GM18519 (cell line): ENCODE measurements at regions not wholly inside any gene's neighbourhood (a gene's known extent, or its start where the extent isn't known, plus 50 kb on each side); places are given as distances from the start of the nearest gene placed in this dataset.
"Not testable (repeated sequence)": the region's sequence is repeated elsewhere in the genome, so short reads cannot be mapped to it uniquely, and the experiment has no call there.

ENCODE experiments used
- ATAC-seq: cut with Tn5 transposase; IDR thresholded peaks from one replicate; pipeline ENCODE4 v1.9.1; 2021; ENCODE audit warnings: mild to moderate bottlenecking, moderate library complexity; ENCODE audit not compliant: unreplicated experiment, low FRiP score

- ATAC-seq = peak; percentile 30
Measured at GRCh38 chr13:79898202-79898826, 417.4 kb downstream of the NDFIP2 start.

DNA sequence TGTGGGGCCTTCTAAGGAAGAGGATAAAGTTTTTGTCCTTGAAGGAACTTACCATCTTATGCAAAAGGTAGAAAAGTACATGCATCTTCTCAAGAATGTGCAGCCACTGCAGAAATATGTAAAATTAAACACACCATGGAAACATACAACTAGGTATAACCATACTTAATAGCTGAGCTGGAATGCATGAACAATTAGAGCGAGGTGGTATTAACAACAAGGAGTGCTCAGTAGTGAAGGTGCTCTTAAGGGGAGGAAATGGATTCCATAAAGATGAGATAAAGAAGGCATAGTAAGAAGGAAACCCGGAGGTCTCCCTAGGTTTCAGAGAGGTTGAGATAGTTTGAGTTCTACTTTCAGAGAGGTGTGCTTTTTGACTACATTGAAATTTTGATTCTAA is 415.9 kb downstream of the NDFIP2 start:
- ATAC-seq = no peak

- no peak for ATAC-seq
Measured at GRCh38 chr13:79895416-79895815, 414.5 kb downstream of the NDFIP2 start.

DNA sequence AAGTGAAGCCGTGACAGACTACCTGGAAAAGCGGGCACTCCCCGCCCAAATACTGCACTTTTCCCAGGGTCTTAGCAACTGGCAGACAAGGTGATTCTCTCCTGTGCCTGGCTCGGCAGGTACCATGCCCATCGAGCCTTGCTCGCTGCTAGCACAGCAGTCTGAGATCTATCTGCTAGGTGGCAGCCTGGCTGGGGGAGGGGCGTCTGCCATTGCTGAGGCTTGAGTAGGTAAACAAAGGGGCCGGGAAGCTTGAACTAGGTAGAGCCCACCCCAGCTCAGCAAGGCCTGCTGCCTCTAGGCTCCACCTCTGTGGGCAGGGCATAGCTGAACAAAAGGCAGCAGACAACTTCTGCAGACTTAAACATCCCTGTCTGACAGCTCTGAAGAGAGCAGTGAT is 406.3 kb downstream of the NDFIP2 start:
- not testable (repeated sequence) for ATAC-seq

GRCh38 chr13:79886601-79887000 is 405.6 kb downstream of the NDFIP2 start:
- ATAC-seq = no peak

DNA sequence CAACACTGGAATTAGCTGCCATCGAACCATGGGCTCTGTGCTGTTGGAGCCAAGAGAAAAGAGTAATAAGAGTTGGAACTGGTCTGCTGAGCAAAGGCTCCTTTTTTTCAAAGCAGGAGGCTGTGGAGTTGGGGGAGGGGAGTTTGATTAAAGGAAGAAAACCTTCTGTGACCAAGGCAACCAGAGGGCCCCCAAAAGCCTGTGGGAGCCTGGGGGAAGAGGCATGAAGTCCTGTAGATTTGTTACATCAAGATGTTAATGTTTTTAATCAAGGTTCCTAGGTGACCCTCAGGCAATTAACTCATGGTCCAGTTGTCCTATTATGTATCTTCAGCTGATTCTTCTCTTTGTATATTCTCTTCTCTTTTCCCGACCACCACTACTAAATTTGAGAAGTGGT is 403.9 kb downstream of the NDFIP2 start:
- ATAC-seq = no peak

DNA sequence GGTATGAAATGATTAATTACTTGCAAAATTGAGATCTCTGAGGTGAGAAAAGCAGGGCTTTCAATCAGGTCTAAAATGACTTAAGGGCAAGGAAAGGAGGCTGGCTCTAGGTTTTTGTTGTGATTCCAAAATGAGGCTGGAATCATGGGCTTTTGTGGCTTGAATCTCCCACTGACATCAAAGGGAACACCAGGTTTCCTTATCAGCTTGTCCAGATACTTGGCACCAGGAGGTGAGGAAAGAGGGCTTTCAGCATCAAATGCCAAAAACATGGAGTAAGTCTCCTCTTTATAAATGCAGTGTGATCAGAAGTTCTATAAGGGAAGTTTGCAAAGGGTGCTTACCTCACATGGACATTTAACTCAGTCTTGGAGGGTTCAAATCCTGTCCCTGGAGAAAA is 402.3 kb downstream of the NDFIP2 start:
- ATAC-seq = no peak

- ATAC-seq = no peak
Measured at GRCh38 chr13:79880818-79881217, 399.9 kb downstream of the NDFIP2 start.

- ATAC-seq = no peak
Measured at GRCh38 chr13:79874396-79875360, 393.7 kb downstream of the NDFIP2 start.

GRCh38 chr13:79871594-79871993 is 390.6 kb downstream of the NDFIP2 start:
- no peak for ATAC-seq

- ATAC-seq = no peak
Measured at GRCh38 chr13:79870766-79871165, 389.8 kb downstream of the NDFIP2 start.

- ATAC-seq = no peak
Measured at GRCh38 chr13:79870123-79870522, 389.2 kb downstream of the NDFIP2 start.

- no peak for ATAC-seq
Measured at GRCh38 chr13:79869326-79869725, 388.4 kb downstream of the NDFIP2 start.

- ATAC-seq = no peak
Measured at GRCh38 chr13:79867254-79867653, 386.3 kb downstream of the NDFIP2 start.

DNA sequence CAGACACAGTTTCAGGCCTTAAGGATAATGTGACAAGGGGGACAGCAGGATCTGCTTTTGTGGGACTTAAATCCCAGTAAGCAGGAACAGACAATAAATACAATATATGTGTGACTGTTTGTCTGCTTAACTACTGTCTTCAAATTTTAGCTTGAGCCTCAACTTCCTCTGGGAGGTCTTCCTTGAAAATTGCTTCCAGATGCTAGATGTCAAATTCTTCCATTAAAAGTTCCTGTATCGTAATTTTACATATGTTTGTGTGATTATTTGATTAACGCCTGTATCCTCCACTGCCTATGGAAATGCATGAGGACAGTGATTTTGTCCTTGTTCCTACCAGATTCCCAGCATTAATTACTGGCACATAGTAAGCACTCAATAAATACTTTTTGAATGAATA is 385.5 kb downstream of the NDFIP2 start:
- ATAC-seq = no peak

GRCh38 chr13:79862515-79862914 is 381.6 kb downstream of the NDFIP2 start:
- no peak for ATAC-seq

- no peak for ATAC-seq
Measured at GRCh38 chr13:79861731-79862130, 380.8 kb downstream of the NDFIP2 start.

DNA sequence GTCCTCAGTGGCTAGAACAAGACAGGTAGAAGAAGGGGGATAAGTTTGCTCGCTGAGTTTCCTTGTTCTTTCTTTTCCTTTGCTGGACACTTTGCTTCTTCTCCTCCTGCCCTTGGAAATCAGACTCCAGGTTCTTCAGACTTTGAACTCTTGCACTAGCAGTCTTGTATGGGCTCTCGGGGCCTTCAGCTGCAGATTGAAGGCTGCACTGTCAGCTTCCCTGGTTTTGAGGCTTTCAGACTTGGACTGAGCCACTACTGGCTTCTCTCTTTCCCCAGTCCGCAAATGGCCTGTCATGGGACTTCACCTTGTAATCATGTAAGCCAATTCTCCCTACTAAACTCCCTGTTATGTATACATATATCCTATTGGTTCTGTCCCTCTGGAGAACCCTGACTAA is 379.8 kb downstream of the NDFIP2 start:
- no peak for ATAC-seq

- ATAC-seq = no peak
Measured at GRCh38 chr13:79859756-79860155, 378.8 kb downstream of the NDFIP2 start.

DNA sequence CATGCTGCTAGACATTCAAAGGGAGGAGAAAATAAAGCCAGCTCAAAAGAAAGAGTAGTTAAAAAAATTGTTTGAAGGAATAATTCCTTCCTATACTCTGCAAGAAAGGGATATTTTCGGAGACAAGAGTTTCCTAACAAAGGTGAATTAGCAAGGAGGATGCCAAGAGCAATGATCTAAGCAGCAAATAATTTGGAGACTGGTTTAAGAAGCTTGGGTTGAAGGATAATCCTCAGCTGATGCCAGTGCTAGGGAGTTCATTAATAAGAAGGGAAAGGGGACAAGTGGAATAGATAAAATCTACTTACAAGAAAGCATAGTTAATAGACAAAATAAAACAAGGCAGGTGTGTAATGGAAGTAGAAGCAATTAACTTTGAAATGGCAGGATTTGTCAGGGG is 372.3 kb downstream of the NDFIP2 start:
- no peak for ATAC-seq

- no peak for ATAC-seq
Measured at GRCh38 chr13:79851318-79851717, 370.4 kb downstream of the NDFIP2 start.
